HK-2 (cell line): ENCODE measurements at regions not wholly inside any gene's neighbourhood (a gene's known extent, or its start where the extent isn't known, plus 50 kb on each side); places are given as distances from the start of the nearest gene placed in this dataset.
"Not testable (repeated sequence)": the region's sequence is repeated elsewhere in the genome, so short reads cannot be mapped to it uniquely, and the experiment has no call there.

ENCODE experiments used
- DNase-seq: peaks from one replicate; pipeline ENCODE4 v3.0.0-alpha.2; 2018; ENCODE audit not compliant: unreplicated experiment

GRCh38 chr3:98702166-98702565, 61.0 kb upstream of the ST3GAL6 start:
- no peak for DNase-seq

- no peak for DNase-seq
Measured at GRCh38 chr3:98705212-98705611, 57.9 kb upstream of the ST3GAL6 start.

GRCh38 chr3:98705694-98706093, 57.4 kb upstream of the ST3GAL6 start:
- DNase-seq: no peak

GRCh38 chr3:98708681-98709080, 54.5 kb upstream of the ST3GAL6 start:
- DNase-seq: not testable (repeated sequence)

GRCh38 chr3:98709441-98709840, 53.7 kb upstream of the ST3GAL6 start:
- DNase-seq: no peak

GRCh38 chr3:98710067-98710659, 53.0 kb upstream of the ST3GAL6 start:
- no peak for DNase-seq

GRCh38 chr3:98711426-98711825, 51.7 kb upstream of the ST3GAL6 start:
- DNase-seq: no peak

GRCh38 chr3:98712726-98713125, 50.4 kb upstream of the ST3GAL6 start:
- DNase-seq: no peak

GRCh38 chr3:98713332-98713731, 49.8 kb upstream of the ST3GAL6 start:
- not testable (repeated sequence) for DNase-seq
